Esophagus muscularis mucosa (tissue), 4 donors: ENCODE measurements at regions not wholly inside any gene's neighbourhood (a gene's known extent, or its start where the extent isn't known, plus 50 kb on each side); places are given as distances from the start of the nearest gene placed in this dataset.
"Not testable (repeated sequence)": the region's sequence is repeated elsewhere in the genome, so short reads cannot be mapped to it uniquely, and the experiment has no call there.

ENCODE experiments used
- EP300 ChIP-seq: sonication (generic); formaldehyde crosslinking; IDR thresholded peaks from one replicate; pipeline ENCODE4 v1.6.1; 2017; ENCODE audit warnings: antibody characterized with exemption
- POLR2A ChIP-seq: fragments of 450-650 bp; IDR thresholded peaks from one replicate; pipeline ENCODE4 v1.6.1; 2017; ENCODE audit warnings: antibody characterized with exemption, moderate library complexity, mild to moderate bottlenecking, low read depth
- POLR2AphosphoS5 ChIP-seq, 2 donors: sonication (generic); formaldehyde crosslinking; IDR thresholded peaks; one replicate each; pipeline ENCODE4 v1.6.1; 2017; ENCODE audit warnings: antibody characterized with exemption in 2 of 2
- TF ChIP-seq, protein P1 (sequence below), 3 experiments: fragments of 200-600 bp in 2 of 3; fragments of 450-650 bp in 1 of 3; sonication (generic) in 2 of 3; IDR thresholded peaks; one replicate each; pipeline ENCODE4 v1.5.1; 2017 to 2019; ENCODE audit warnings: antibody characterized with exemption in 3 of 3, mild to moderate bottlenecking in 2 of 3, moderate library complexity in 1 of 3

DNA sequence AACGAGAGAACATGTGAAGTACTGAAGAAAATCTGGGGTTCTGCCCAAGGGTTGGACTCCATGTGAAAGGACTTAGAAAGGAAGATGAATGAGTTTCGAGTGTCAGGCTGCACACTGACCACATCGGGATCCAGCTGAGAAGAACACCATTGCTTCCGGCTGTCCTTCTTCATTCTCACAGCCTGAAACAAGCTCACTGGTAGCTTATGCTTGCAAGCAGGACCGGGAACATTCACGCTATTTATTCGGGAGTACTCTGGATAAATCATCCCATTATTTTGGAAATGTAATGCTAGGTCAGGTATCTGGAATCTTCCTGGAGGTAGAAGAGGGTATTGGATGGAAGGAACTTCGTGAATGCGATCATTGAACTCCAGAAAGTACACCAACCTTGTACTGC lies 59.2 kb upstream of the TBL1X start:
- TF ChIP-seq EP300; POLR2A; POLR2AphosphoS5 (IDR thresholded peaks at IDR 0.05): not testable (repeated sequence)
- TF ChIP-seq, protein P1, sequence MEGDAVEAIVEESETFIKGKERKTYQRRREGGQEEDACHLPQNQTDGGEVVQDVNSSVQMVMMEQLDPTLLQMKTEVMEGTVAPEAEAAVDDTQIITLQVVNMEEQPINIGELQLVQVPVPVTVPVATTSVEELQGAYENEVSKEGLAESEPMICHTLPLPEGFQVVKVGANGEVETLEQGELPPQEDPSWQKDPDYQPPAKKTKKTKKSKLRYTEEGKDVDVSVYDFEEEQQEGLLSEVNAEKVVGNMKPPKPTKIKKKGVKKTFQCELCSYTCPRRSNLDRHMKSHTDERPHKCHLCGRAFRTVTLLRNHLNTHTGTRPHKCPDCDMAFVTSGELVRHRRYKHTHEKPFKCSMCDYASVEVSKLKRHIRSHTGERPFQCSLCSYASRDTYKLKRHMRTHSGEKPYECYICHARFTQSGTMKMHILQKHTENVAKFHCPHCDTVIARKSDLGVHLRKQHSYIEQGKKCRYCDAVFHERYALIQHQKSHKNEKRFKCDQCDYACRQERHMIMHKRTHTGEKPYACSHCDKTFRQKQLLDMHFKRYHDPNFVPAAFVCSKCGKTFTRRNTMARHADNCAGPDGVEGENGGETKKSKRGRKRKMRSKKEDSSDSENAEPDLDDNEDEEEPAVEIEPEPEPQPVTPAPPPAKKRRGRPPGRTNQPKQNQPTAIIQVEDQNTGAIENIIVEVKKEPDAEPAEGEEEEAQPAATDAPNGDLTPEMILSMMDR (IDR thresholded peaks at IDR 0.05) = not testable (repeated sequence)
